ENCODE measurements at regions not wholly inside any gene's neighbourhood (a gene's known extent, or its start where the extent isn't known, plus 50 kb on each side); places are given as distances from the start of the nearest gene placed in this dataset.

GRCh38 chr12:84150201-84150600 is 762.4 kb downstream of the SLC6A15 start:
- TF ChIP-seq ARNT (IDR thresholded peaks at IDR 0.05), result no peak
- no peak for TF ChIP-seq FOXM1 (IDR thresholded peaks at IDR 0.05; ENCODE audit: borderline replicate concordance)
- no peak for TF ChIP-seq ELF4 (IDR thresholded peaks at IDR 0.05)
- no peak for TF ChIP-seq SP1 (IDR thresholded peaks at IDR 0.05)
- TF ChIP-seq FOXK2 (IDR thresholded peaks at IDR 0.05), result no peak
- no peak for TF ChIP-seq NFRKB (IDR thresholded peaks at IDR 0.05)
- no peak for TF ChIP-seq CTBP1 (IDR thresholded peaks at IDR 0.05; ENCODE audit: borderline replicate concordance)
- no peak for TF ChIP-seq BHLHE40 (IDR thresholded peaks at IDR 0.05; ENCODE audit: borderline replicate concordance)
